ENCODE measurements at regions not wholly inside any gene's neighbourhood (a gene's known extent, or its start where the extent isn't known, plus 50 kb on each side); places are given as distances from the start of the nearest gene placed in this dataset.

GRCh38 chr9:79884546-79884945 is 312.8 kb downstream of the TLE4 start:
- Histone ChIP-seq H3K4me2 (ENCODE audit: insufficient read depth, insufficient read length, low read length) (no peak overlapping the region), H3K27me3 (ENCODE audit: insufficient read depth, low read length) (no peaks in the 10 kb centered on the region), H3K23me2 (ENCODE audit: insufficient read length, low read depth, low read length, poor library complexity, severe bottlenecking) (no peaks in the 10 kb centered on the region), H3K18ac (ENCODE audit: insufficient read length, low read depth, low read length) (no peak overlapping the region), H3K4me1 (ENCODE audit: insufficient read depth, low read length) (no peaks in the 10 kb centered on the region), H2AFZ (ENCODE audit: low read length) (no peak overlapping the region), H3K79me2 (ENCODE audit: insufficient read depth, low read length) (no peaks in the 10 kb centered on the region), H3K27ac (ENCODE audit: insufficient read length, low read depth, low read length) (no peak overlapping the region), H3K9ac (ENCODE audit: extremely low read depth, insufficient read length, low read length) (no peak overlapping the region), H2BK5ac (ENCODE audit: insufficient read length, low read length) (no peak overlapping the region), H2BK15ac (ENCODE audit: low read depth, low read length) (no peak overlapping the region), H2BK20ac (ENCODE audit: low read depth, low read length, poor library complexity, severe bottlenecking) (no peak overlapping the region), H4K8ac (replicated peaks; ENCODE audit: insufficient read length, low read depth, low read length) (no peak overlapping the region), H3K14ac (ENCODE audit: insufficient read depth, low read length) (no peak overlapping the region), H4K20me1 (ENCODE audit: control insufficient read depth, insufficient read depth, insufficient read length) (no peaks in the 10 kb centered on the region), H3K56ac (ENCODE audit: insufficient read length, low read depth, low read length) (no peak overlapping the region), H4K91ac (ENCODE audit: insufficient read length, low read depth, low read length) (no peak overlapping the region), H3T11ph (ENCODE audit: low read length) (no peak overlapping the region), H2AK5ac (ENCODE audit: insufficient read length, low read length) (no peak overlapping the region), H3K4ac (ENCODE audit: low read depth, low read length) (no peak overlapping the region), H2BK12ac (ENCODE audit: insufficient read length, low read depth, low read length) (no peak overlapping the region), H4K5ac (ENCODE audit: insufficient read length, low read depth, low read length) (no peak overlapping the region), H3K23ac (ENCODE audit: insufficient read length, low read depth, low read length) (no peak overlapping the region), H3K9me3 (ENCODE audit: control insufficient read depth, low read depth, low read length) (no peaks in the 10 kb centered on the region), H2BK120ac (ENCODE audit: low read depth, low read length, poor library complexity, severe bottlenecking) (no peak overlapping the region), H3K79me1 (ENCODE audit: insufficient read depth, low read depth, low read length, poor library complexity, severe bottlenecking) (no peaks in the 10 kb centered on the region)
- H3K4me1 Mint-ChIP-seq: no peaks in the 10 kb centered on the region; a peak in 1 of 4 replicates
- H3K27ac Mint-ChIP-seq: peak overlapping the region in 2 of 3 experiments; percentile 20 to 36; a peak in 2 of 7 replicates
- WGBS (ENCODE audit: extremely low coverage, insufficient read length, low lambda C conversion rate): no CpG with 5 or more reads among the region's 4 CpGs
- TF ChIP-seq, protein P1, sequence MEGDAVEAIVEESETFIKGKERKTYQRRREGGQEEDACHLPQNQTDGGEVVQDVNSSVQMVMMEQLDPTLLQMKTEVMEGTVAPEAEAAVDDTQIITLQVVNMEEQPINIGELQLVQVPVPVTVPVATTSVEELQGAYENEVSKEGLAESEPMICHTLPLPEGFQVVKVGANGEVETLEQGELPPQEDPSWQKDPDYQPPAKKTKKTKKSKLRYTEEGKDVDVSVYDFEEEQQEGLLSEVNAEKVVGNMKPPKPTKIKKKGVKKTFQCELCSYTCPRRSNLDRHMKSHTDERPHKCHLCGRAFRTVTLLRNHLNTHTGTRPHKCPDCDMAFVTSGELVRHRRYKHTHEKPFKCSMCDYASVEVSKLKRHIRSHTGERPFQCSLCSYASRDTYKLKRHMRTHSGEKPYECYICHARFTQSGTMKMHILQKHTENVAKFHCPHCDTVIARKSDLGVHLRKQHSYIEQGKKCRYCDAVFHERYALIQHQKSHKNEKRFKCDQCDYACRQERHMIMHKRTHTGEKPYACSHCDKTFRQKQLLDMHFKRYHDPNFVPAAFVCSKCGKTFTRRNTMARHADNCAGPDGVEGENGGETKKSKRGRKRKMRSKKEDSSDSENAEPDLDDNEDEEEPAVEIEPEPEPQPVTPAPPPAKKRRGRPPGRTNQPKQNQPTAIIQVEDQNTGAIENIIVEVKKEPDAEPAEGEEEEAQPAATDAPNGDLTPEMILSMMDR (conservative IDR thresholded peaks at IDR 0.05): no peak
- H3K9me3 Mint-ChIP-seq: no peaks in the 10 kb centered on the region
- DNase-seq: no peak
- H3K4me3 Mint-ChIP-seq: no peak overlapping the region
- H3K27me3 Mint-ChIP-seq (ENCODE audit: low read depth): no peaks in the 10 kb centered on the region
- H3K36me3 Mint-ChIP-seq (ENCODE audit: insufficient read depth in 1 of 3, low read depth in 3 of 3): no peaks in the 10 kb centered on the region

Data from H9 (cell line).